Activated T-helper 1 cell treated with anti-CD3 and anti-CD28 coated beads, Interleukin-12 subunit alpha, Interleukin-12 subunit beta, Interleukin-2, Interleukin-4 antibody, amounts not matched to agents 30 ng/mL and 10 ng/mL and 1 ng/mL, durations not matched to agents 14 hours and 24 hours and 36 hours (primary cell): ENCODE measurements at regions not wholly inside any gene's neighbourhood (a gene's known extent, or its start where the extent isn't known, plus 50 kb on each side); places are given as distances from the start of the nearest gene placed in this dataset.

Source experiments
- DNase-seq: peaks from one replicate; pipeline ENCODE4 v3.0.0; 2021; ENCODE audit warnings: low spot score
- H3K27ac Mint-ChIP-seq: one replicate; pipeline ENCODE4 v1.8.0; 2021; ENCODE audit warnings: mild to moderate bottlenecking, mixed read lengths
- H3K27me3 Mint-ChIP-seq: one replicate; pipeline ENCODE4 v1.8.0; 2022; ENCODE audit warnings: mild to moderate bottlenecking, moderate library complexity, mixed read lengths; ENCODE audit not compliant: insufficient read depth
- H3K36me3 Mint-ChIP-seq: one replicate; pipeline ENCODE4 v1.8.0; 2021; ENCODE audit warnings: low read depth, mixed read lengths
- H3K4me1 Mint-ChIP-seq: one replicate; pipeline ENCODE4 v1.8.0; 2021; ENCODE audit warnings: low read depth, mixed read lengths
- H3K4me3 Mint-ChIP-seq: one replicate; pipeline ENCODE4 v1.8.0; 2021; ENCODE audit warnings: mild to moderate bottlenecking, moderate library complexity, mixed read lengths
- H3K9me3 Mint-ChIP-seq: one replicate; pipeline ENCODE4 v1.8.0; 2021; ENCODE audit warnings: mixed read lengths
- intact Hi-C: fragments of 100-400 bp; cut with micrococcal nuclease; formaldehyde crosslinking; loops from one replicate; pipeline ENCODE4 v1.15.1; 2024

GRCh38 chr3:159208050-159208449 is 406.2 kb downstream of the MFSD1 start:
- Mint-ChIP-seq H3K9me3 (peaks cover 3% of the 10 kb centered on the region), H3K36me3 (no peaks in the 10 kb centered on the region), H3K4me3 (no peak overlapping the region), H3K27me3 (no peaks in the 10 kb centered on the region), H3K27ac (no peak overlapping the region), H3K4me1 (no peaks in the 10 kb centered on the region)
- no peak for DNase-seq
- intact Hi-C loops: no loop called here

GRCh38 chr3:159209459-159209858 is 407.6 kb downstream of the MFSD1 start:
- intact Hi-C loops: no loop called here
- Mint-ChIP-seq H3K27me3 (no peaks in the 10 kb centered on the region), H3K27ac (no peak overlapping the region), H3K36me3 (no peaks in the 10 kb centered on the region), H3K4me3 (no peak overlapping the region), H3K4me1 (no peaks in the 10 kb centered on the region), H3K9me3 (peaks cover 3% of the 10 kb centered on the region)
- no peak for DNase-seq

GRCh38 chr3:159210336-159210735 is 408.5 kb downstream of the MFSD1 start:
- Mint-ChIP-seq H3K4me3 (no peak overlapping the region), H3K27me3 (no peaks in the 10 kb centered on the region), H3K4me1 (no peaks in the 10 kb centered on the region), H3K27ac (no peak overlapping the region), H3K36me3 (no peaks in the 10 kb centered on the region), H3K9me3 (peaks cover 3% of the 10 kb centered on the region)
- intact Hi-C loops: no loop called here
- DNase-seq: no peak

GRCh38 chr3:159216311-159216710 is 414.5 kb downstream of the MFSD1 start:
- H3K9me3 Mint-ChIP-seq: no peaks in the 10 kb centered on the region
- no peak for DNase-seq
- no peaks in the 10 kb centered on the region for H3K27me3 Mint-ChIP-seq
- no peaks in the 10 kb centered on the region for H3K36me3 Mint-ChIP-seq
- no peaks in the 10 kb centered on the region for H3K4me1 Mint-ChIP-seq
- no peak overlapping the region for H3K4me3 Mint-ChIP-seq
- no peak overlapping the region for H3K27ac Mint-ChIP-seq
- intact Hi-C loops: no loop called here

GRCh38 chr3:159219231-159219630 is 417.4 kb downstream of the MFSD1 start:
- Mint-ChIP-seq H3K27ac (no peak overlapping the region), H3K4me3 (no peak overlapping the region), H3K4me1 (no peaks in the 10 kb centered on the region), H3K27me3 (no peaks in the 10 kb centered on the region), H3K9me3 (no peaks in the 10 kb centered on the region), H3K36me3 (no peaks in the 10 kb centered on the region)
- intact Hi-C loops: no loop called here
- DNase-seq: no peak

GRCh38 chr3:159221335-159221734 is 419.5 kb downstream of the MFSD1 start:
- H3K27me3 Mint-ChIP-seq: no peaks in the 10 kb centered on the region
- no peaks in the 10 kb centered on the region for H3K9me3 Mint-ChIP-seq
- no peaks in the 10 kb centered on the region for H3K4me1 Mint-ChIP-seq
- no peak for DNase-seq
- H3K36me3 Mint-ChIP-seq: no peaks in the 10 kb centered on the region
- no peak overlapping the region for H3K4me3 Mint-ChIP-seq
- intact Hi-C loops: no loop called here
- H3K27ac Mint-ChIP-seq: no peak overlapping the region

- Mint-ChIP-seq H3K4me3 (no peak overlapping the region), H3K36me3 (no peaks in the 10 kb centered on the region), H3K27me3 (no peaks in the 10 kb centered on the region), H3K27ac (no peak overlapping the region), H3K9me3 (peaks cover 7% of the 10 kb centered on the region), H3K4me1 (no peaks in the 10 kb centered on the region)
- intact Hi-C loops: no loop called here
- no peak for DNase-seq
Observed at GRCh38 chr3:159229116-159229680, 427.3 kb downstream of the MFSD1 start.

- intact Hi-C loops: no loop called here
- Mint-ChIP-seq H3K36me3 (no peaks in the 10 kb centered on the region), H3K27me3 (no peaks in the 10 kb centered on the region), H3K27ac (no peak overlapping the region), H3K4me3 (no peak overlapping the region), H3K4me1 (no peaks in the 10 kb centered on the region), H3K9me3 (peaks cover 7% of the 10 kb centered on the region)
- no peak for DNase-seq
Observed at GRCh38 chr3:159232966-159233365, 431.1 kb downstream of the MFSD1 start.

- Mint-ChIP-seq H3K4me1 (no peaks in the 10 kb centered on the region), H3K4me3 (no peak overlapping the region), H3K9me3 (peaks cover 7% of the 10 kb centered on the region), H3K27ac (no peak overlapping the region), H3K36me3 (no peaks in the 10 kb centered on the region), H3K27me3 (no peaks in the 10 kb centered on the region)
- intact Hi-C loops: no loop called here
- no peak for DNase-seq
Observed at GRCh38 chr3:159233734-159234133, 431.9 kb downstream of the MFSD1 start.

- peaks cover 7% of the 10 kb centered on the region for H3K9me3 Mint-ChIP-seq
- no peak for DNase-seq
- H3K27ac Mint-ChIP-seq: no peak overlapping the region
- no peak overlapping the region for H3K4me3 Mint-ChIP-seq
- no peaks in the 10 kb centered on the region for H3K4me1 Mint-ChIP-seq
- intact Hi-C loops: no loop called here
- H3K27me3 Mint-ChIP-seq: no peaks in the 10 kb centered on the region
- no peaks in the 10 kb centered on the region for H3K36me3 Mint-ChIP-seq
Observed at GRCh38 chr3:159234306-159234705, 432.5 kb downstream of the MFSD1 start.

- Mint-ChIP-seq H3K4me3 (no peak overlapping the region), H3K36me3 (no peaks in the 10 kb centered on the region), H3K9me3 (no peaks in the 10 kb centered on the region), H3K27ac (no peak overlapping the region), H3K4me1 (no peaks in the 10 kb centered on the region), H3K27me3 (no peaks in the 10 kb centered on the region)
- DNase-seq: no peak
- intact Hi-C loops: no loop called here
Observed at GRCh38 chr3:159236321-159236720, 434.5 kb downstream of the MFSD1 start.

- no peaks in the 10 kb centered on the region for H3K36me3 Mint-ChIP-seq
- no peaks in the 10 kb centered on the region for H3K9me3 Mint-ChIP-seq
- no peak overlapping the region for H3K4me3 Mint-ChIP-seq
Observed at GRCh38 chr3:159237226-159237625, 435.4 kb downstream of the MFSD1 start.

GRCh38 chr3:159238646-159239045 is 436.8 kb downstream of the MFSD1 start:
- H3K4me3 Mint-ChIP-seq: no peak overlapping the region
- H3K9me3 Mint-ChIP-seq: no peaks in the 10 kb centered on the region
- intact Hi-C loops: no loop called here
- no peaks in the 10 kb centered on the region for H3K27me3 Mint-ChIP-seq
- no peaks in the 10 kb centered on the region for H3K36me3 Mint-ChIP-seq
- H3K4me1 Mint-ChIP-seq: no peaks in the 10 kb centered on the region
- no peak overlapping the region for H3K27ac Mint-ChIP-seq
- DNase-seq: no peak

More at GRCh38 chr3:159237226-159237625, 435.4 kb downstream of the MFSD1 start:
- Mint-ChIP-seq H3K27me3 (no peaks in the 10 kb centered on the region), H3K4me1 (no peaks in the 10 kb centered on the region), H3K27ac (no peak overlapping the region)
- DNase-seq: no peak
- intact Hi-C loops: no loop called here

- Mint-ChIP-seq H3K36me3 (no peaks in the 10 kb centered on the region), H3K27me3 (no peaks in the 10 kb centered on the region), H3K4me1 (no peaks in the 10 kb centered on the region), H3K4me3 (no peak overlapping the region), H3K27ac (no peak overlapping the region), H3K9me3 (no peaks in the 10 kb centered on the region)
- intact Hi-C loops: no loop called here
- no peak for DNase-seq
Observed at GRCh38 chr3:159239059-159239458, 437.2 kb downstream of the MFSD1 start.
